HepG2 (cell line): ENCODE measurements at regions not wholly inside any gene's neighbourhood (a gene's known extent, or its start where the extent isn't known, plus 50 kb on each side); places are given as distances from the start of the nearest gene placed in this dataset.

Experiments
- ATAC-seq: fragments of 200-7000 bp; cut with Tn5 transposase; 3 replicates; pipeline ENCODE4 v1.9.1; 2020; ENCODE audit warnings: mild to moderate bottlenecking, moderate library complexity
- BruUV-seq: library from RNA; stranded (reverse); fragments of 400-500 nt; replicated peaks from 2 replicates; lab custom pipeline; 2021; lab: Mats Ljungman, UMichigan
- CTCF ChIA-PET: fragments of 300-600 bp; formaldehyde crosslinking; extraction: SDS; loops from one replicate; lab custom pipeline; 2021; ENCODE audit warnings: low total read pairs, inconsistent platforms, low intra/inter-chr PET ratio; lab: Yijun Ruan, JAX
- POLR2A ChIA-PET: fragments of 350-600 bp; sonication (Branson Sonifier 250); formaldehyde crosslinking; loops from one replicate; lab custom pipeline; 2020; ENCODE audit warnings: antibody characterized with exemption, inconsistent platforms; lab: Yijun Ruan, JAX
- DNase-seq: peaks from one replicate; pipeline ENCODE4 v3.0.0-alpha.2; 2015; ENCODE audit warnings: low spot score
- FAIRE-seq: peaks from 3 replicates; lab custom pipeline; 2011; peaks lifted over from hg19 to GRCh38; lab: Jason Lieb, UNC
- H2AFZ ChIP-seq: one replicate; pipeline ENCODE4 v1.6.1; 2011; ENCODE audit warnings: low read length, inconsistent platforms
- H3K27ac ChIP-seq: fragments of 300-600 bp; 3 replicates; pipeline ENCODE4 v1.8.0; 2011; ENCODE audit warnings: mixed run types, mild to moderate bottlenecking, mixed read lengths, low read length, inconsistent platforms; ENCODE audit not compliant: insufficient read depth; ENCODE audit errors: extremely low read length
- H3K27me3 ChIP-seq, 2 experiments: fragments of 200-600 bp in 1 of 2; 2 replicates in 1 of 2; 3 replicates in 1 of 2; pipeline versions ENCODE4 v1.6.0 to v1.8.0; 2011; ENCODE audit warnings: low read length in 2 of 2, mild to moderate bottlenecking in 2 of 2, moderate library complexity in 2 of 2, inconsistent platforms in 1 of 2; ENCODE audit not compliant: insufficient read depth in 2 of 2, control insufficient read depth in 1 of 2
- H3K36me3 ChIP-seq, 2 experiments: fragments of 200-600 bp in 1 of 2; replicated peaks in 1 of 2; 2 replicates in 1 of 2; 3 replicates in 1 of 2; pipeline versions ENCODE4 v1.5.1 to v1.8.0; 2011; ENCODE audit warnings: low read length in 2 of 2, inconsistent platforms in 1 of 2; ENCODE audit not compliant: insufficient read depth in 2 of 2, control insufficient read depth in 1 of 2
- H3K4me1 ChIP-seq: 2 replicates; pipeline ENCODE4 v1.5.1; 2012; ENCODE audit warnings: low read length, inconsistent platforms; ENCODE audit not compliant: insufficient read depth
- H3K4me2 ChIP-seq: 2 replicates; pipeline ENCODE4 v1.6.0; 2011; ENCODE audit warnings: low read depth, low read length, inconsistent platforms
- H3K4me3 ChIP-seq, 3 experiments: fragments of 200-600 bp in 1 of 3; sonication (generic), shearing (Covaris generic) in 1 of 3; replicated peaks in 1 of 3; 2 replicates each; pipeline ENCODE4 v1.5.1; 2011 to 2016; ENCODE audit warnings: low read length in 3 of 3, inconsistent platforms in 2 of 3, low read depth in 2 of 3, mild to moderate bottlenecking in 2 of 3, control low read depth in 1 of 3, mixed read lengths in 1 of 3; ENCODE audit not compliant: insufficient read depth in 1 of 3
- H3K79me2 ChIP-seq: one replicate; pipeline ENCODE4 v1.6.1; 2011; ENCODE audit warnings: low read length, inconsistent platforms; ENCODE audit not compliant: insufficient read depth
- H3K9ac ChIP-seq: 2 replicates; pipeline ENCODE4 v1.6.0; 2011; ENCODE audit warnings: mild to moderate bottlenecking, low read depth, low read length, inconsistent platforms; ENCODE audit not compliant: insufficient read depth
- H3K9me3 ChIP-seq: 2 replicates; pipeline ENCODE4 v1.5.1; 2012; ENCODE audit warnings: mild to moderate bottlenecking, low read length
- H4K20me1 ChIP-seq: 2 replicates; pipeline ENCODE4 v1.6.0; 2011; ENCODE audit warnings: inconsistent platforms, mild to moderate bottlenecking, low read length, moderate library complexity; ENCODE audit not compliant: insufficient read depth
- BCL3 ChIP-seq: sonication (generic); formaldehyde crosslinking; IDR thresholded peaks from 2 replicates; pipeline ENCODE4 v1.5.1; 2020; ENCODE audit warnings: mild to moderate bottlenecking, missing genetic modification reagents, moderate library complexity
- BCL6 ChIP-seq: IDR thresholded peaks from 2 replicates; pipeline ENCODE4 v1.6.1; 2016; ENCODE audit warnings: missing genetic modification reagents, missing compliant biosample characterization
- HNF1B ChIP-seq: sonication (generic); formaldehyde crosslinking; IDR thresholded peaks from 2 replicates; pipeline ENCODE4 v1.5.1; 2020; ENCODE audit warnings: mild to moderate bottlenecking, moderate library complexity, missing genetic modification reagents
- MAX ChIP-seq: IDR thresholded peaks from 2 replicates; pipeline ENCODE4 v1.6.1; 2012; ENCODE audit warnings: inconsistent platforms
- MYC ChIP-seq: sonication (generic); formaldehyde crosslinking; IDR thresholded peaks from 2 replicates; pipeline ENCODE4 v1.9.0; 2021; ENCODE audit warnings: missing genetic modification reagents, borderline replicate concordance
- PHF8 ChIP-seq: sonication (generic); formaldehyde crosslinking; IDR thresholded peaks from 2 replicates; pipeline ENCODE4 v1.5.0; 2020; ENCODE audit warnings: missing genetic modification reagents
- SP1 ChIP-seq, 2 experiments: fragments of 450-650 bp in 1 of 2; sonication (generic) in 1 of 2; formaldehyde crosslinking in 1 of 2; IDR thresholded peaks; 2 replicates each; pipeline versions ENCODE4 v1.4.0 to v1.6.1; 2016 to 2020; ENCODE audit warnings: missing genetic modification reagents in 1 of 2
- TGIF2 ChIP-seq: IDR thresholded peaks from 2 replicates; pipeline ENCODE4 v1.6.1; 2016; ENCODE audit warnings: control low read depth, missing compliant biosample characterization
- ZBTB14 ChIP-seq: sonication (generic); formaldehyde crosslinking; IDR thresholded peaks from 2 replicates; pipeline ENCODE4 v1.4.0; 2020; ENCODE audit warnings: missing genetic modification reagents
- ZBTB8A ChIP-seq: sonication (generic); formaldehyde crosslinking; IDR thresholded peaks from 2 replicates; pipeline ENCODE4 v1.4.0; 2020; ENCODE audit warnings: mild to moderate bottlenecking, low read depth, missing genetic modification reagents, borderline replicate concordance
- ZNF10 ChIP-seq: sonication (generic); formaldehyde crosslinking; IDR thresholded peaks from 2 replicates; pipeline ENCODE4 v1.4.0; 2020; ENCODE audit warnings: mild to moderate bottlenecking, low read depth, missing genetic modification reagents, borderline replicate concordance
- ZNF264 ChIP-seq: sonication (generic); formaldehyde crosslinking; IDR thresholded peaks from 2 replicates; pipeline ENCODE4 v1.4.0; 2020; ENCODE audit warnings: missing genetic modification reagents
- ZNF274 ChIP-seq: sonication (generic); formaldehyde crosslinking; IDR thresholded peaks from 2 replicates; pipeline ENCODE4 v1.5.1; 2020; ENCODE audit warnings: mild to moderate bottlenecking, missing genetic modification reagents
- ZNF496 ChIP-seq: sonication (generic); formaldehyde crosslinking; IDR thresholded peaks from 2 replicates; pipeline ENCODE4 v1.8.1; 2023; ENCODE audit warnings: mild to moderate bottlenecking, moderate library complexity, missing genetic modification reagents; ENCODE audit not compliant: insufficient replicate concordance
- ZNF550 ChIP-seq: sonication (generic); formaldehyde crosslinking; IDR thresholded peaks from 2 replicates; pipeline ENCODE4 v1.4.0; 2020; ENCODE audit warnings: mild to moderate bottlenecking, missing genetic modification reagents, borderline replicate concordance
- ZNF775 ChIP-seq: sonication (generic); formaldehyde crosslinking; IDR thresholded peaks from 2 replicates; pipeline ENCODE4 v1.4.0; 2020; ENCODE audit warnings: missing genetic modification reagents, mild to moderate bottlenecking, moderate library complexity, borderline replicate concordance
- ZNF784 ChIP-seq: sonication (generic); formaldehyde crosslinking; IDR thresholded peaks from 2 replicates; pipeline ENCODE4 v1.5.1; 2020; ENCODE audit warnings: missing genetic modification reagents, mild to moderate bottlenecking, borderline replicate concordance
- ZNF879 ChIP-seq: sonication (generic); formaldehyde crosslinking; IDR thresholded peaks from 2 replicates; pipeline ENCODE4 v1.8.1; 2023; ENCODE audit warnings: missing genetic modification reagents
- ZNF883 ChIP-seq: sonication (generic); formaldehyde crosslinking; IDR thresholded peaks from 2 replicates; pipeline ENCODE4 v1.5.1; 2020; ENCODE audit warnings: mild to moderate bottlenecking, missing genetic modification reagents; ENCODE audit errors: not compliant biosample characterization
- WGBS: methylation state at CpG from one replicate; pipeline ENCODE4 v1.1.6; 2017; ENCODE audit warnings: low lambda C conversion rate; 5-methylcytosine and 5-hydroxymethylcytosine counted together
- in situ Hi-C: cut with HindIII; loops from 2 replicates; pipeline ENCODE4 v1.10.0; 2017; ENCODE audit warnings: low pct_unique_long_range_greater_than_20kb; ENCODE audit not compliant: extremely low pct_ligation_motif_present
- intact Hi-C: fragments of 100-400 bp; cut with micrococcal nuclease; formaldehyde crosslinking; loops from one replicate; pipeline ENCODE4 v1.10.0; 2022; ENCODE audit not compliant: unreplicated experiment

- TF ChIP-seq ZNF550 (CRISPR knock-in tag), result no peak
- no peak for TF ChIP-seq ZNF10 (CRISPR knock-in tag)
- TF ChIP-seq ZNF784 (CRISPR knock-in tag), result no peak
- no peak for TF ChIP-seq BCL6 (CRISPR knock-in tag)
- no peak for TF ChIP-seq ZNF775
- TF ChIP-seq PHF8 (CRISPR knock-in tag), result no peak
- no peak for TF ChIP-seq MAX
These were observed 302.6 kb downstream of the KIF4B start (continued) for GRCh38 chr5:155316070-155316714.

- BruUV-seq, result no TSS peak
- no peak for FAIRE-seq
- H3K9me3 ChIP-seq, result no peaks in the 10 kb centered on the region
- ChIA-PET CTCF (no interaction called here), POLR2A (no interaction called here)
- no peak overlapping the region for H3K4me2 ChIP-seq
- H3K4me1 ChIP-seq, result no peaks in the 10 kb centered on the region
- H3K36me3 ChIP-seq, result no peaks in the 10 kb centered on the region
- in situ Hi-C loops (no loop called here), intact Hi-C loops (no loop called here)
- WGBS, result 22% methylated on average over 4 of the region's 5 CpGs
- ATAC-seq, result no peak
- H4K20me1 ChIP-seq, result no peaks in the 10 kb centered on the region
- H3K27me3 ChIP-seq, result no peaks in the 10 kb centered on the region
- no peak overlapping the region for H3K27ac ChIP-seq
- no peak overlapping the region for H2AFZ ChIP-seq
- no peaks in the 10 kb centered on the region for H3K79me2 ChIP-seq
- no peak overlapping the region for H3K9ac ChIP-seq
- no peak for DNase-seq
- no peak overlapping the region for H3K4me3 ChIP-seq
- no peak for TF ChIP-seq ZNF879 (CRISPR knock-in tag)
- no peak for TF ChIP-seq SP1 (IDR thresholded peaks at IDR 0.05)
- TF ChIP-seq SP1 (CRISPR knock-in tag; IDR thresholded peaks at IDR 0.05), result no peak
- TF ChIP-seq ZBTB14 (CRISPR knock-in tag), result no peak
- no peak for TF ChIP-seq MYC (CRISPR knock-in tag)
- TF ChIP-seq TGIF2 (CRISPR knock-in tag), result no peak
- no peak for TF ChIP-seq ZBTB8A (CRISPR knock-in tag)
- TF ChIP-seq HNF1B (CRISPR knock-in tag), result no peak
- no peak for TF ChIP-seq BCL3 (CRISPR knock-in tag)
- TF ChIP-seq ZNF264, result no peak
- no peak for TF ChIP-seq ZNF883 (CRISPR knock-in tag)
- no peak for TF ChIP-seq ZNF274
- no peak for TF ChIP-seq ZNF496
These were observed 319.1 kb downstream of the KIF4B start for GRCh38 chr5:155332618-155333017.
